SJCRH30 (cell line): ENCODE measurements at regions not wholly inside any gene's neighbourhood (a gene's known extent, or its start where the extent isn't known, plus 50 kb on each side); places are given as distances from the start of the nearest gene placed in this dataset.
"Not testable (repeated sequence)": the region's sequence is repeated elsewhere in the genome, so short reads cannot be mapped to it uniquely, and the experiment has no call there.

Experiments used
- DNase-seq, 2 experiments: peaks; one replicate each; pipeline ENCODE4 v3.0.0-alpha.2; 2015 to 2020
- H3K27ac ChIP-seq: fragments of 250-450 bp; sonication (Bioruptor Pico); 2 replicates; pipeline ENCODE4 v1.5.1; 2020; ENCODE audit warnings: mild to moderate bottlenecking, moderate library complexity
- H3K27me3 ChIP-seq: fragments of 250-450 bp; sonication (Bioruptor Pico); 2 replicates; pipeline ENCODE4 v1.5.1; 2020; ENCODE audit warnings: mild to moderate bottlenecking, moderate library complexity
- H3K36me3 ChIP-seq: fragments of 250-450 bp; sonication (Bioruptor Pico); 2 replicates; pipeline ENCODE4 v1.5.1; 2020; ENCODE audit warnings: mild to moderate bottlenecking, moderate library complexity
- H3K4me1 ChIP-seq: fragments of 250-450 bp; sonication (Bioruptor Pico); 2 replicates; pipeline ENCODE4 v1.5.1; 2020; ENCODE audit warnings: mild to moderate bottlenecking, moderate library complexity
- H3K4me3 ChIP-seq: fragments of 250-450 bp; sonication (Bioruptor Pico); 2 replicates; pipeline ENCODE4 v1.5.1; 2020; ENCODE audit warnings: mild to moderate bottlenecking, moderate library complexity
- H3K9me3 ChIP-seq: fragments of 250-450 bp; sonication (Bioruptor Pico); replicated peaks from 2 replicates; pipeline ENCODE4 v1.5.1; 2020; ENCODE audit warnings: mild to moderate bottlenecking, moderate library complexity

DNA sequence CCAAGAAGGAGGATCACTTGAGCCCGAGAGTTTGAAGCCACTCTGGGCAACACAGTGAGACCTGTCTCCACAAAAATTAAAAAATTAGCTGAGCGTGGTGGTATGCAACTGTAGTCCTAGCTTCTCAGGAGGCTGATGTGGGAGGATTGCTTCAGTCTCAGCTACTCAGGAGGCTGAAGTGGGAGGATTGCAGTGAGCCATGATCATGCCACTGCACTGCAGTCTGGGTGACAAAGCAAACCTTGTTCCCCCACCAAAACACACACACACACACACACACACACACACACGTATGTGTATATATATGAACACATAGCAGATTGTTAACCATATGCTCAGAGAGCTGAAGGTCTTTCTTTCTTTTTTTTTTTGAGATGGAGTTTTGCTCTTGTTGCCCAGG lies 157.5 kb upstream of the MAST4 start:
- Histone ChIP-seq H3K36me3 (no peaks in the 10 kb centered on the region; the same call in 1 of the 2 replicates), H3K4me3 (no peak overlapping the region), H3K4me1 (no peaks in the 10 kb centered on the region), H3K27ac (no peak overlapping the region), H3K9me3 (no peaks in the 10 kb centered on the region), H3K27me3 (no peaks in the 10 kb centered on the region)
- no peak for DNase-seq

GRCh38 chr5:66440202-66440680 lies 156.0 kb upstream of the MAST4 start:
- Histone ChIP-seq H3K4me1 (no peaks in the 10 kb centered on the region), H3K27me3 (no peaks in the 10 kb centered on the region), H3K4me3 (no peak overlapping the region), H3K27ac (no peak overlapping the region), H3K36me3 (no peaks in the 10 kb centered on the region; the same call in 1 of the 2 replicates), H3K9me3 (no peaks in the 10 kb centered on the region)
- no peak for DNase-seq

DNA sequence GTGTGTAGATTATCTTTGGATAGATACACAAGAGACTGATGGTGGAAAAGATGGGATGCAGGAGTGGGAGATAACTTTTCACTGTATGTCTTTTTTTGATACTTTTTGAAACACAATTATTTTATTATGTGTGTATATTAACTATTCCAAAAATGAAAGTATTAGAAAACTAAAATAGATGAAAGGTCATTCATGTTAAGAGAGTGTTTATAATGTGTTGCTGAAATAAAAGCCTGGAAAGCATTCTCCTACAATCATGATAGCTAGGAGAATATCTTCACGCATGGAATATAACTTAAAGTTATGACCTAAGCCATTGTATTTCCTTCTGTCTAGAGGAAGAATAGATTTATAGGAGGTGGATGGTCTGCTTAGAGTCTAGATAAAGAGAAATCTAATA lies 154.8 kb upstream of the MAST4 start:
- Histone ChIP-seq H3K4me1 (no peaks in the 10 kb centered on the region), H3K27me3 (no peaks in the 10 kb centered on the region), H3K36me3 (no peaks in the 10 kb centered on the region; the same call in 1 of the 2 replicates), H3K9me3 (no peaks in the 10 kb centered on the region), H3K27ac (no peak overlapping the region), H3K4me3 (no peak overlapping the region)
- DNase-seq = no peak

DNA sequence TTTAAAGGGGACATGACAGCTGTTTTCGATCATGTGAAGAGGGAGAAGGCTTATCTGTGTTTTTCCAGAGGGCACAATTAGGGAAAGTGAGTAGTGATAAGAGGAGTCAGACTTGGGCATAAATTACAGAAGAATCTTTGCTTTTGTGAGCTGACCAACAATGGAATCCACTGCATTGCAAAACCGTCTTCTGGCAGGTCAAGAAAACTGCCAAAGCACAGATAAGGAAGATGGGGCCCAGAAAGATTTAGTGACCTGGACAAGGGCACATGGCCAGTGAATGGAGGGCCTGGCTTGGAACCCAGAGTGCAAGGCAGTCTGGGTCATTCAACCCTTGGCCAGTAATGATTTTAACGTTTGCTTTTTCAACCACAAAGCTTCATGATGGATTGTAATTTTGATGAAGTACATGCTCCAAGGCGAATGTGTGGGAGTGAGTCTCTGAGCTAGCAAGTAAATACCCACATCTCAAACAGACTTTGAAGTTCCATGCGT lies 153.2 kb upstream of the MAST4 start:
- no peak for DNase-seq
- no peaks in the 10 kb centered on the region; the same call in 1 of the 2 replicates for H3K36me3 ChIP-seq
- H3K27ac ChIP-seq = no peak overlapping the region
- no peak overlapping the region for H3K4me3 ChIP-seq
- no peaks in the 10 kb centered on the region for H3K4me1 ChIP-seq
- H3K27me3 ChIP-seq = no peaks in the 10 kb centered on the region
- no peaks in the 10 kb centered on the region; the same call in 1 of the 2 replicates for H3K9me3 ChIP-seq

DNA sequence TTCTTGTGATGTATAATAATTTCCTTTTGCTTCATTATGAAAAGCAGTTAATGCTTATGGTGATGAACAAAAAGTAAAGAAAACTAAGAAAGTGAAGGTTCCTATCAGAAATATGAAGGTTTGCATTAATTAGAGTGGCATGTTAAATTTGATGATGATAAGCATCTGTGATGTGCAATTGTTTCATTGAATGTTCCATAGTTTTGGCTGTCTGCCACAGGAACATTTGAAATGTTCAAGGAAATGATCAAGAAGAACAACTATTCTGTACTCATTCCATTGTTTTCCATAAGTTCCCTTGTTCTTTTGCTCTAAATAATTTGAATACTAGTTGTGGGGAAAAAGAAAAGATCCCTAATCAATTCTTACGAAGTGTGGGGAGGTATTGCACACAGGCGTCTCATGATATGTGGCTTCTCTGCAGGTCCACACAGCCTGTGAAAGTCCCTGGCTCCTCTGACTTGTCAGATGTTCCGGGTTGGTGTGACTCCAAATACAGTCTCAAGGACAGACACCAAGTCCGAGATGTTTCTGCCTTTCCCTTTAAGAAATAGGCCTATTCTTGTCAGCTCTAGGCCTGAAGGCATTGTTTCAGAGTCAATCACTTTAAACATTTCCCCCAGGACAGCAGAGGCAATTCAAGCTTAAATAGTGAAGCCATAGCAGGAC lies 152.6 kb upstream of the MAST4 start:
- no peaks in the 10 kb centered on the region for H3K27me3 ChIP-seq
- no peak for DNase-seq
- no peaks in the 10 kb centered on the region; the same call in 1 of the 2 replicates for H3K9me3 ChIP-seq
- no peaks in the 10 kb centered on the region for H3K4me1 ChIP-seq
- H3K4me3 ChIP-seq = no peak overlapping the region
- no peak overlapping the region for H3K27ac ChIP-seq
- H3K36me3 ChIP-seq = no peaks in the 10 kb centered on the region; the same call in 1 of the 2 replicates

DNA sequence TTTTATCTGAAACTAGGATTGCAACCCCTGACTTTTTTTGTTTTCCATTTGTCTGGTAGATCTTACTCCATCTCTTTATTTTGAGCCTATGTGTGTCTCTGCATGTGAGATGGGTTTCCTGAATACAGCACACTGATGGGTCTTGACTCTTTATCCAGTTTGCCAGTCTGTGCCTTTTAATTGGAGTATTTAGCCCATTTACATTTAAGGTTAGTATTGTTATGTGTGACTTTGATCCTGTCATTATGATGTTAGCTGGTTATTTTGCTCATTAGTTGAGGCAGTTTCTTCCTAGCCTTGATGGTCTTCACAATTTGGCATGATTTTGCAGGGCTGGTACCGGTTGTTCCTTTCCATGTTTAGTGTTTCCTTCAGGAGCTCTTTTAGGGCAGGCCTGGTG lies 148.1 kb upstream of the MAST4 start:
- H3K27me3 ChIP-seq, H3K36me3 ChIP-seq, H3K27ac ChIP-seq, DNase-seq, H3K4me3 ChIP-seq, H3K4me1 ChIP-seq, H3K9me3 ChIP-seq: not testable (repeated sequence)

DNA sequence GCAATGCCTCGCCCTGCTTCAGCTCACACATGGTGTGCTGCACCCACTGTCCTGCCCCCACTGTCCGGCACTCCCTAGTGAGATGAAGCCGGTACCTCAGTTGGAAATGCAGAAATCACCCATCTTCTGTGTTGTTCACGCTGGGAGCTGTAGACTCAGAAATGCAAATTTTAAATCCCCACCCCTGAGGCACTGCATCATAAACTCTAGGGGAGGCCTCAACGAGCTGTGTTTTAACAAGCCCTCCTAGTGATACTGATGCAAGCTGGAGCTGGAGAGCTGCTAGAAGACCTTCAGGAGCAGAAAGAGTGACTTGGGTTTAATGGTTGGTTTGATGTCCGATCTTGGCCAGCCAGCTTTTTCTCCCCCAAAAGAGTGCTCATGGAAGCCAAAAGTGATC lies 146.0 kb upstream of the MAST4 start:
- H3K4me3 ChIP-seq = no peak overlapping the region
- H3K27me3 ChIP-seq = no peaks in the 10 kb centered on the region
- no peaks in the 10 kb centered on the region for H3K36me3 ChIP-seq
- no peak for DNase-seq
- H3K27ac ChIP-seq = no peak overlapping the region
- H3K9me3 ChIP-seq = no peaks in the 10 kb centered on the region; the same call in 1 of the 2 replicates
- H3K4me1 ChIP-seq = no peaks in the 10 kb centered on the region

GRCh38 chr5:66450988-66451387 lies 145.2 kb upstream of the MAST4 start:
- Histone ChIP-seq H3K9me3 (no peaks in the 10 kb centered on the region; the same call in 1 of the 2 replicates), H3K4me3 (no peak overlapping the region), H3K4me1 (no peaks in the 10 kb centered on the region), H3K36me3 (no peaks in the 10 kb centered on the region), H3K27me3 (no peaks in the 10 kb centered on the region), H3K27ac (no peak overlapping the region)
- no peak for DNase-seq

- H3K27ac ChIP-seq = no peak overlapping the region
- no peaks in the 10 kb centered on the region for H3K4me1 ChIP-seq
- no peak overlapping the region for H3K4me3 ChIP-seq
- no peak for DNase-seq
- H3K36me3 ChIP-seq = no peaks in the 10 kb centered on the region
- no peaks in the 10 kb centered on the region for H3K27me3 ChIP-seq
- no peaks in the 10 kb centered on the region; the same call in 1 of the 2 replicates for H3K9me3 ChIP-seq
Observed at GRCh38 chr5:66452109-66452508, 144.1 kb upstream of the MAST4 start.

DNA sequence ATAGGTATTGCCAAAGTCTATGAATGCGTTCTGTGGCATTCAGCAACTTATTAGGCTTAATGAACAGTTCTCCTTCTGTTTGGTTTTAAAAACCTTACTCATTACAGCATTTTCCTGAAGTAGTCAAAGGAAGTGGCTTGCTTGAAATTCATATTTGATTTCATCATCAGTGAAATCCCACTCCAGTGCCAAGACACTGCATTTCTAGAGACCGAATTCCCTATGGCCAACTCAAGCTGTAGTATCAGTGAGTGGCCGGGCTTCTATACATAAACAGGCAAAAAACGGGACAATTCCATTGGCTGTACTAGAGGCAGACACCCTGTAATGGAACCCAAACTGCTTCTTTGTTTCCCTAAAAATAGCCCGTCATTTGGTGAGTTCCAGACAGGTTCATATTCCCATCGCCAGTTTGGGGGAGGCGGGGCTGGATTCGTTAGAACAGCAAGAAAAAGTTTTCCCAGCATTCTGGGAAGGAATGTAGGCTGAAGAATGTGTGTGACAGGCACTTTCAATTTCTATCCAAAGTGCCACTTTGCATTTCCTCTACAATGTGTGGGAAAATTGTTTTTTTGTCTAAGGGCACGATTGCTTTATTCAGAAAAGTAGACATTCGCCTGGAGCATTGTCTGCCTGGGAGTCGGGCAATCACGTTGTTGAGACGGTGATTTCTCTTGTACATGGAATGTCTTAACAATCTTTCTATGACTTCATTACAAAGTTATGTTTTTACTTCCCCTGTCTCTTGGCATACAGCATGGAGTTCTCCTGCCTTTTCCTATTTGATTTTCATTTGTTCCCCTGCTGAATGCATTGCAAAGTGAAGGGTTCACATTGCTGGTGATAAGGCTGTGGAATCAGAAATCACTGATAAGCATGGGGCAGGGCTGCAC lies 141.8 kb upstream of the MAST4 start:
- Histone ChIP-seq H3K9me3 (no peaks in the 10 kb centered on the region), H3K27me3 (no peaks in the 10 kb centered on the region), H3K4me1 (no peaks in the 10 kb centered on the region), H3K4me3 (no peak overlapping the region), H3K36me3 (no peaks in the 10 kb centered on the region), H3K27ac (no peak overlapping the region)
- DNase-seq = no peak

DNA sequence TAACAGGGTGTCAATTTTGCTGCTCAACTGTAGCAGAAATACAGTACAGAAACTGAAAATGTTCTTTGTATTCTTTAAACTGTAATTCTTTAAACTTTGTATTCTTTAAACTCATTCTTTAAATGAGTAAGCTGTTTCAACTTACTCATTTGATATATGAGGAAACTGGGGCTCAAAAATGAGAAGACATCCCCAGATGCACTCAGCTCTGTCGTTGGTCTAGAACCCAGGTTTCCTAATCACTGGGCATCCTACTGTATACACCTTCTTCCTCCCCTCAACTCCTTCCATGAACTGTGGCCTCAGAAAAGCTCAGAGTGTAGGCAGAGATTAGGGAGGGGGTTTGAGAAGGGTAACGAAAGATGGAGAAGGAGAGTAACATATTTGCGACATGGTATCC lies 136.5 kb upstream of the MAST4 start:
- no peaks in the 10 kb centered on the region for H3K9me3 ChIP-seq
- peaks cover 3% of the 10 kb centered on the region; the same call in 1 of the 2 replicates for H3K27me3 ChIP-seq
- no peak overlapping the region for H3K4me3 ChIP-seq
- H3K27ac ChIP-seq = no peak overlapping the region
- no peaks in the 10 kb centered on the region for H3K36me3 ChIP-seq
- DNase-seq = no peak
- no peaks in the 10 kb centered on the region for H3K4me1 ChIP-seq

DNA sequence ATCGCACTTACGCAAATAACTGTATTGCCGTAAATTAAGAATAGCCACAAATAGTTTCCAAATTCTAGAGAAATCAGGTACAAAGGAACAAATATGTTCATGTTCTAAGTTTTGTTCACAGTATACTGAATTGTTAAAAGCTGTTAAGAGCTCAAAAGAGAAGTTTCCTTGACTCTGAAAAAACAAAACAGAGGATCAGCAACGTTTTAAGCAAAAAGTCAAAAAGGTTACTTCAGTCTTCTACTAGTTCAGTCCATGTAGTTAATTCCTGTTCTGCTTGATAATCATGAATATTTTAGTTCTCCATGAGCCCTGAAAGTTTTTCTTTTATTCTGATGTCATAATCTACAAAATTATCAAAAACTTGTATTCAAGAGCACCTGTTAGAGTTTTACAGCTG lies 128.6 kb upstream of the MAST4 start:
- Histone ChIP-seq H3K36me3 (no peaks in the 10 kb centered on the region), H3K4me1 (no peaks in the 10 kb centered on the region), H3K4me3 (no peak overlapping the region), H3K27ac (no peak overlapping the region), H3K9me3 (peaks cover 11% of the 10 kb centered on the region), H3K27me3 (no peaks in the 10 kb centered on the region)
- no peak for DNase-seq

GRCh38 chr5:66469684-66470083 lies 126.5 kb upstream of the MAST4 start:
- Histone ChIP-seq H3K4me3 (no peak overlapping the region), H3K4me1 (no peaks in the 10 kb centered on the region), H3K9me3 (peaks cover 11% of the 10 kb centered on the region), H3K27ac (no peak overlapping the region), H3K36me3 (no peaks in the 10 kb centered on the region), H3K27me3 (no peaks in the 10 kb centered on the region)
- DNase-seq = no peak

DNA sequence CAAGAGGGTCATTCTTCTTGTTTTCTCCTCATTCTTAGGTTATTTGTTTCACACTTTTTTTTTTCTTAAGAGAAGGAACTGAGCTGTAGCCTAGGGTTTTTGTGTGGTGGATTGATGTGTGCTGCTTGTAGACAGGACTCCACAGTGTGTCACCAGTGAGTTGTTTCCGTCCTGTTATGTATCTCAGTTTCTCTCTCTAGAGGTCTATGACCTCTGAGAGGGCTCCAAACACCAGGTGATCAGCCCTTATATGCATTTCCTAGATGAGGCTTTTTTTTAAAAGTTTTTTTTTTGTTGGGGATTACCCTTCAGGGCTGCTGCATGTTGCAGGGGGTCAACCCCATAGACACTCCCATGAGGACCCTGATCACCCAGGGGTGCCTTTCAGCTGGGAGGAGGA lies 124.2 kb upstream of the MAST4 start:
- Histone ChIP-seq H3K4me3 (no peak overlapping the region), H3K36me3 (no peaks in the 10 kb centered on the region), H3K27ac (no peak overlapping the region), H3K9me3 (peaks cover 11% of the 10 kb centered on the region), H3K4me1 (no peaks in the 10 kb centered on the region), H3K27me3 (no peaks in the 10 kb centered on the region)
- no peak for DNase-seq

- H3K4me3 ChIP-seq = no peak overlapping the region
- H3K27me3 ChIP-seq = no peaks in the 10 kb centered on the region
- no peak overlapping the region for H3K27ac ChIP-seq
- H3K4me1 ChIP-seq = no peaks in the 10 kb centered on the region
- no peaks in the 10 kb centered on the region; the same call in 1 of the 2 replicates for H3K9me3 ChIP-seq
- DNase-seq = no peak
- H3K36me3 ChIP-seq = no peaks in the 10 kb centered on the region
Observed at GRCh38 chr5:66475731-66476130, 120.5 kb upstream of the MAST4 start.
